ENCODE measurements at regions not wholly inside any gene's neighbourhood (a gene's known extent, or its start where the extent isn't known, plus 50 kb on each side); places are given as distances from the start of the nearest gene placed in this dataset.

DNA sequence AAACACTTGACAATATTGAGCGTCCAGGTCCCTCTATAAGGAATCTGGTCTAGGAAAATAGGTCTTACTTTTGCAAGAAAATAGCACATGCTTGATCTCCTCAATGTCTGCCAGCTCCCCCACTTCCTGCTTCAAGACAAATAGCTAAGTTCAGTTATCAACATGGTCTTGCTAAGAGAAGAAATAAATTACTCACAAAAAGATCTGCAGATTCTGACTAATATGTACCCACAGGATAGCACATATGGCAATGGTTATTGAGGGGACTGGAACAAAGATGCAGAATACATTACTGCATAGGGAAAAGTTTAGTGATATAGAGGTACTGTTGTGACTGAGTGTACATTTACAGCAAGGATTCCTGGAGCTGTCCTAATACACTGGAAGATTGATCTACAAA is 457.5 kb upstream of the GRID2 start:
- no peak overlapping the region for H3K27ac ChIP-seq (ENCODE audit: low read depth in 1 of 2, low read length in 2 of 2)

GRCh38 chr4:91851456-91851855 is 452.3 kb upstream of the GRID2 start:
- Histone ChIP-seq H3K4me1 (ENCODE audit: control insufficient read depth in 1 of 2, insufficient read depth in 2 of 2, low read length in 2 of 2) (no peaks in the 10 kb centered on the region), H2AFZ (ENCODE audit: insufficient read depth, low read depth, low read length, poor library complexity, severe bottlenecking) (no peak overlapping the region), H3K79me2 (ENCODE audit: insufficient read depth, low read length) (no peaks in the 10 kb centered on the region), H3K4me2 (replicated peaks; ENCODE audit: extremely low read depth, low read length, poor library complexity, severe bottlenecking) (no peak overlapping the region), H3K9me3 (replicated peaks in 1 of 2; ENCODE audit: control insufficient read depth in 1 of 2, insufficient read depth in 1 of 2, low read length in 2 of 2) (peaks cover 5 to 7% of the 10 kb centered on the region in 2 donors), H3K27ac (ENCODE audit: low read depth in 1 of 2, low read length in 2 of 2) (no peak overlapping the region), H3K27me3 (ENCODE audit: control insufficient read depth in 2 of 2, insufficient read depth in 2 of 2, low read length in 2 of 2) (no peaks in the 10 kb centered on the region), H3K4me3 (replicated peaks in 1 of 3; ENCODE audit: low read depth in 2 of 3, low read length in 3 of 3) (no peak overlapping the region), H3K9ac (ENCODE audit: insufficient read depth, low read length, poor library complexity, severe bottlenecking) (no peak overlapping the region), H3K36me3 (replicated peaks in 1 of 2; ENCODE audit: control insufficient read depth in 1 of 2, insufficient read depth in 2 of 2, low read length in 2 of 2) (no peaks in the 10 kb centered on the region), H4K20me1 (ENCODE audit: insufficient read depth, low read length) (no peaks in the 10 kb centered on the region)
- TF ChIP-seq, protein P1, sequence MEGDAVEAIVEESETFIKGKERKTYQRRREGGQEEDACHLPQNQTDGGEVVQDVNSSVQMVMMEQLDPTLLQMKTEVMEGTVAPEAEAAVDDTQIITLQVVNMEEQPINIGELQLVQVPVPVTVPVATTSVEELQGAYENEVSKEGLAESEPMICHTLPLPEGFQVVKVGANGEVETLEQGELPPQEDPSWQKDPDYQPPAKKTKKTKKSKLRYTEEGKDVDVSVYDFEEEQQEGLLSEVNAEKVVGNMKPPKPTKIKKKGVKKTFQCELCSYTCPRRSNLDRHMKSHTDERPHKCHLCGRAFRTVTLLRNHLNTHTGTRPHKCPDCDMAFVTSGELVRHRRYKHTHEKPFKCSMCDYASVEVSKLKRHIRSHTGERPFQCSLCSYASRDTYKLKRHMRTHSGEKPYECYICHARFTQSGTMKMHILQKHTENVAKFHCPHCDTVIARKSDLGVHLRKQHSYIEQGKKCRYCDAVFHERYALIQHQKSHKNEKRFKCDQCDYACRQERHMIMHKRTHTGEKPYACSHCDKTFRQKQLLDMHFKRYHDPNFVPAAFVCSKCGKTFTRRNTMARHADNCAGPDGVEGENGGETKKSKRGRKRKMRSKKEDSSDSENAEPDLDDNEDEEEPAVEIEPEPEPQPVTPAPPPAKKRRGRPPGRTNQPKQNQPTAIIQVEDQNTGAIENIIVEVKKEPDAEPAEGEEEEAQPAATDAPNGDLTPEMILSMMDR (IDR thresholded peaks at IDR 0.05): no peak
- intact Hi-C loops (cut with micrococcal nuclease): no loop called here
- Mint-ChIP-seq H3K9me3 (peaks cover 0 to 8% (median 2%) of the 10 kb centered on the region in 7 donors), H3K4me1 (no peaks in the 10 kb centered on the region), H3K27ac (no peak overlapping the region), H3K27me3 (ENCODE audit: low read depth in 3 of 3) (no peaks in the 10 kb centered on the region), H3K36me3 (no peaks in the 10 kb centered on the region), H3K4me3 (no peak overlapping the region)
- DNase-seq: no peak
- WGBS (ENCODE audit: insufficient coverage): 96% methylated on average over 3 of the region's 4 CpGs

More for the DNA sequence above, 457.5 kb upstream of the GRID2 start:
- no peak for DNase-seq
- no CpG with 5 or more reads among the region's 1 CpG for WGBS (ENCODE audit: insufficient coverage)
- Mint-ChIP-seq H3K4me3 (no peak overlapping the region), H3K9me3 (peaks cover 0 to 3% (median 0%) of the 10 kb centered on the region in 7 donors), H3K36me3 (no peaks in the 10 kb centered on the region), H3K4me1 (no peaks in the 10 kb centered on the region), H3K27ac (no peak overlapping the region), H3K27me3 (ENCODE audit: low read depth in 3 of 3) (peaks cover 0 to 3% (median 0%) of the 10 kb centered on the region in 3 donors)
- no peaks in the 10 kb centered on the region for H3K79me2 ChIP-seq (ENCODE audit: insufficient read depth, low read length)
- H3K27me3 ChIP-seq (ENCODE audit: control insufficient read depth in 2 of 2, insufficient read depth in 2 of 2, low read length in 2 of 2): no peaks in the 10 kb centered on the region
- H3K4me3 ChIP-seq (replicated peaks in 1 of 3; ENCODE audit: low read depth in 2 of 3, low read length in 3 of 3): no peak overlapping the region
- no peaks in the 10 kb centered on the region for H3K36me3 ChIP-seq (replicated peaks in 1 of 2; ENCODE audit: control insufficient read depth in 1 of 2, insufficient read depth in 2 of 2, low read length in 2 of 2)
- H3K4me2 ChIP-seq (replicated peaks; ENCODE audit: extremely low read depth, low read length, poor library complexity, severe bottlenecking): no peak overlapping the region
- no peak overlapping the region for H2AFZ ChIP-seq (ENCODE audit: insufficient read depth, low read depth, low read length, poor library complexity, severe bottlenecking)
- H4K20me1 ChIP-seq (ENCODE audit: insufficient read depth, low read length): no peaks in the 10 kb centered on the region
- intact Hi-C loops (cut with micrococcal nuclease): no loop called here
- H3K9me3 ChIP-seq (replicated peaks in 1 of 2; ENCODE audit: control insufficient read depth in 1 of 2, insufficient read depth in 1 of 2, low read length in 2 of 2): peaks cover under 1 to 2% of the 10 kb centered on the region in 2 donors
- TF ChIP-seq, protein P1 (IDR thresholded peaks at IDR 0.05): no peak
- no peak overlapping the region for H3K9ac ChIP-seq (ENCODE audit: insufficient read depth, low read length, poor library complexity, severe bottlenecking)
- H3K4me1 ChIP-seq (ENCODE audit: control insufficient read depth in 1 of 2, insufficient read depth in 2 of 2, low read length in 2 of 2): no peaks in the 10 kb centered on the region
